Fibroblast of the aortic adventitia (primary cell): ENCODE measurements at regions not wholly inside any gene's neighbourhood (a gene's known extent, or its start where the extent isn't known, plus 50 kb on each side); places are given as distances from the start of the nearest gene placed in this dataset.

Experiments used
- DNase-seq: peaks from one replicate; pipeline ENCODE4 v3.0.0-alpha.2; 2010; ENCODE audit warnings: low read depth
- H3K4me3 ChIP-seq: 2 replicates; pipeline ENCODE4 v1.5.1; 2011; ENCODE audit warnings: low read depth, mild to moderate bottlenecking, control low read depth, low read length, moderate library complexity
- TF ChIP-seq, protein P1 (sequence below): IDR thresholded peaks from 2 replicates; pipeline ENCODE4 v1.5.1; 2011; ENCODE audit warnings: mild to moderate bottlenecking, low read length, control low read depth, inconsistent platforms; ENCODE audit not compliant: insufficient read depth

DNA sequence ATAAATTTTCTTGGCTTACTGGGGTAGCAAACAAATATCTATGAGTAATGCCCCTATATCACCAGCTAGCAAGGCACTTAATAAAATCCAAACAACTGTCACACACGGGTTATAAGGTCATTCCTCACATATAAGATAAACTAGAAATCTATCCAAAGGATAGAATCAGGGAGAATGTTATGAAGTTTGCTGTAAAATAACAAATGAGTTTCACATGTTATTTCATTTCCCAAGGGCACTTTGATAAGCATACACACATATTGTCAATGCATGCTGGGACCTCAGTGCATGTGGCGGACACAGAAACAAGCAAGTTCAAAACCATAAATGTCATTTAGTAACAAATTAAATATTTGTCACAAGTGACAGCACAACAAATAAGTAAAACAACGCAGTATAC is 429.4 kb downstream of the GXYLT1 start:
- no peak for DNase-seq
- no peak overlapping the region for H3K4me3 ChIP-seq
- TF ChIP-seq, protein P1, sequence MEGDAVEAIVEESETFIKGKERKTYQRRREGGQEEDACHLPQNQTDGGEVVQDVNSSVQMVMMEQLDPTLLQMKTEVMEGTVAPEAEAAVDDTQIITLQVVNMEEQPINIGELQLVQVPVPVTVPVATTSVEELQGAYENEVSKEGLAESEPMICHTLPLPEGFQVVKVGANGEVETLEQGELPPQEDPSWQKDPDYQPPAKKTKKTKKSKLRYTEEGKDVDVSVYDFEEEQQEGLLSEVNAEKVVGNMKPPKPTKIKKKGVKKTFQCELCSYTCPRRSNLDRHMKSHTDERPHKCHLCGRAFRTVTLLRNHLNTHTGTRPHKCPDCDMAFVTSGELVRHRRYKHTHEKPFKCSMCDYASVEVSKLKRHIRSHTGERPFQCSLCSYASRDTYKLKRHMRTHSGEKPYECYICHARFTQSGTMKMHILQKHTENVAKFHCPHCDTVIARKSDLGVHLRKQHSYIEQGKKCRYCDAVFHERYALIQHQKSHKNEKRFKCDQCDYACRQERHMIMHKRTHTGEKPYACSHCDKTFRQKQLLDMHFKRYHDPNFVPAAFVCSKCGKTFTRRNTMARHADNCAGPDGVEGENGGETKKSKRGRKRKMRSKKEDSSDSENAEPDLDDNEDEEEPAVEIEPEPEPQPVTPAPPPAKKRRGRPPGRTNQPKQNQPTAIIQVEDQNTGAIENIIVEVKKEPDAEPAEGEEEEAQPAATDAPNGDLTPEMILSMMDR = no peak

DNA sequence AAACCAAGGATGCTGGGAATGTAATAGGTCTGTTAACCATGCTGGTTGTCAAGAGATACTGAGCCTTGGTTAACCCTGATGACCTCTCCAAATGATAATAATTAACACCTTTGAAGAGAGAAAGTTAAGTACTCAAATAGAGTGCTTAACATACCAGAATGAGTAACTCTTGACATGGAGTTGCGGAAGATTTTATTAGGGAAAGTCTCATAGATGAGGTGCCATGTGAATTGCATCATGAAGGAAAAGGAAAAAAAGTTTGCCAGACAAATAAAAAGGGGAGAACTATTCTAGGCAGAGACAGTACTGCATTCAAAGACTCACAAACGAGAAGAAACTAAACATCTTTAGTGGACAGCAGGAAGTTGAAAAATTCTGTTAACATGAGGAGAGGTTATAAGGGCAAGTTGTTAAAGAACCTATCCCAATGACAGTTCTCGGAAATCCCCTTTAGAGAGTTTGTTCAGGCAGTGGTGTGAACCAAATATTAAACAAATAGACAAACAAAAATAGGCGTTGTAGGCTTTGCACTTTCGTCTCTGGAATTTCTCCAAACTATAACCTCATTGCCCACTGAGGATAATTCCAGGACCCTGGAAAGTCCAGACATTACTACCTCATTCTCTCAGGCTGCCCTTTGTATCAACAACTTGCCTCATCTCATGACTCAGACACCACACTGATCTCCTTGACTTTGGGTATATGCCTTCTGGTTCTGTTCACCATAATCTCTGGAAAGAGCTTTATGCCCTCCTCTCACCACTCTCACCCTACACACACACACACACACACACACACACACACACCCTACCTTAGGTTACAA is 435.0 kb downstream of the GXYLT1 start:
- no peak for DNase-seq
- no peak overlapping the region for H3K4me3 ChIP-seq
- TF ChIP-seq, protein P1 = no peak

DNA sequence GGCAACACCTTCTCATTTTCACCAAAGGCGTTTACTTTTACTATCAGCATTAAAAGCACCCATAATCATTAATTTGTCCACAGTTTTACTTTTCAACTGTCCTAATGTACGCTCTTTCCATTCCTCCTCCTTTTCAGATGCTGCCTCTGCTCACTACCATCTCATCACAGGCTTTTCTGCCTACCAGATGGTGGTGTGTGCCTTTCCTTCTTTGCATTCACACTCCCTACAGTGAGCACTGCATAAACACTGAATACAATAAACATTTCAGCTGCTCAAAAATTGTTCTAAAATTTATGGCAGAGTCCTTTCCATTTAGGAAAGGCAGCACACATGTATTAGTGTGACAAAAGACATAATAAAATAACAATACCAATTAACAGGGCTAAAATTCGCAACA is 435.7 kb downstream of the GXYLT1 start:
- H3K4me3 ChIP-seq = no peak overlapping the region
- TF ChIP-seq, protein P1 = no peak
- no peak for DNase-seq

DNA sequence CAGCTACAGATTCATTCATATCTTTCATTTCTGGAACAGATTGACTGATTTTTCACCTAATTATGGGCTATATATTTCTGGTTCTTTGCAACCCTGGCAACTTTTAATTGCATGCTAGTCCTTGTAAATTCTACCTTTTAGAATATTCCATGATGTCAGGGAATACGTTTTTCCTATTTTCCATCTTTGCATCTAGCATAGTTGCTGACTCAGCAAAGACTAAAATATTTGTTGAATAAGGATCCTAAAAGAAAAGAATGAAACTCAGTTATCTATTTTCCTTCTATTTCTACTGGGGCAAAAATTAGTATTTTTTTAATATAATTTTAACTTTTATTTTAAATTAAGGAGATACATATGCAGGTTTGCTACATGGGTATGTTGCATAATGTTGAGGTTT is 438.3 kb downstream of the GXYLT1 start:
- DNase-seq = no peak
- H3K4me3 ChIP-seq = no peak overlapping the region
- TF ChIP-seq, protein P1 = no peak

DNA sequence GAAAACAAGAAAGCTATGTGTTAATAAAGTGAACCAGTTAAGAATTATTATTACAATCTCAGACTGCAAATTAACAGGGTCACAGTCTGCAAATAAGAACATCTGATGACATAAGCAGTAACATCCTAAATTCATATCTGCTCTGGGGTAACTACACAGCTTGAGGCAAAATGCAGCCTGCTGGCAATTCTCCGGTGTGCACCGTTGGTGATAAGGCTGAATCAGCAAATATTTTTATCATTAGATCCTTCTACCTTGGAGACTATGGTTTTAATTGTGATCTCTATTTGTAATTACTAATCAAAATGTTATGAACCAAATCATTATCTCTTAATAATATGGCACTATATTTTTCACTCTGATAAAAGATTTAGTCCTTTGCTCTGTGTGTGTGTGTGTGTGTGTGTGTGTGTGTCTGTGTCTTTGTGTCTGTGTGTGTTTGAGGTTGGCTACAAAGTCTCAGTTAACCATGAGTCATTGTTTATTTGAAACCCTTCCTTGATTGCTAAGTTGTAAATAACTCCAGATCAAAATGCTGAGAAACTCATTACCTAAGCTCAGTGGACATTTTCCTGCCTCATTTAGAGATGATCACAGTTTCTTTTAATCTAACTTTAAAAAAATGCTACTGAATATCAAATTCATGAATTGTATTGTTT is 442.6 kb downstream of the GXYLT1 start:
- DNase-seq = no peak
- TF ChIP-seq, protein P1 = no peak
- no peak overlapping the region for H3K4me3 ChIP-seq

DNA sequence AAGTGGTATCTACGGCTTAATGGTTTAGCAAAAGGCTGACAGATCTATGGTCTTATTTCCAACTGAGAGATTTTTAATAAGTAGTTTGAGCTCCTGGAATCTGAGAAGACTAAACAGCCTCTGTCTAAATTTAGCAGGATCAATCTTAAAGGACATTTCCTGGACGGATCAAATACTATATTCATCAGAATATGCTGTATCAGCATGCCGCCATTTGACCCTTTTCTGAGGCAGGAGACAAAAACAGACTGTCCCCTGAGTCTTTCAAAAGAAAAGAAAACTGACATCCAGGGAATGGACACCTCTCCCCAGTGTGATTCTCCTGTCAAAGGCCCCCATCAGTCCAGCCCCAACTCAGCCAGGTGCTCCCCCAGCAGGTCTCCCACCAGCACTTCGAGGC is 443.7 kb downstream of the GXYLT1 start:
- TF ChIP-seq, protein P1 = no peak
- no peak overlapping the region for H3K4me3 ChIP-seq
- no peak for DNase-seq
